ENCODE measurements at regions not wholly inside any gene's neighbourhood (a gene's known extent, or its start where the extent isn't known, plus 50 kb on each side); places are given as distances from the start of the nearest gene placed in this dataset.

DNA sequence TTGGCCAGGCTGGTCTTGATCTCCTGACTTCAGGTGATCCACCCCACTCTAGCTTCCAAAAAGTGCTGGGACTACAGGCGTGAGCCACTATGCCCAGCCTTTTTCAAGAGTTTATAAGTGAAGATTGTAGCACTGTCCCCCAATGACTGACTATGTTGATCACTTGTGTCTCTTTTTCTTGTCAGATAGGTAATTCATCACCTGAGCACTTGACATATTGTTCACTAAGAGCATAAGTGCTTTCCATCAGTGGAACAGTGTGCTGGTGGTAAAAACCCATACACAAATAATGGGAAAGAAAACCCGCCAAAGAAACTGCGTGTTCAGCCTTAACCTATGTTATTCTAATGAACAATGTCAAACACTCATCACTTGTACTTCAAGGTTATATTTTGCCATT lies 414.4 kb upstream of the CDH7 start:
- CTCF ChIA-PET: no interaction called here
- no peak for TF ChIP-seq SREBF2 (IDR thresholded peaks at IDR 0.05)
- TF ChIP-seq, protein P1, sequence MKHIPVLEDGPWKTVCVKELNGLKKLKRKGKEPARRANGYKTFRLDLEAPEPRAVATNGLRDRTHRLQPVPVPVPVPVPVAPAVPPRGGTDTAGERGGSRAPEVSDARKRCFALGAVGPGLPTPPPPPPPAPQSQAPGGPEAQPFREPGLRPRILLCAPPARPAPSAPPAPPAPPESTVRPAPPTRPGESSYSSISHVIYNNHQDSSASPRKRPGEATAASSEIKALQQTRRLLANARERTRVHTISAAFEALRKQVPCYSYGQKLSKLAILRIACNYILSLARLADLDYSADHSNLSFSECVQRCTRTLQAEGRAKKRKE (CRISPR knock-in tag; IDR thresholded peaks at IDR 0.05; ENCODE audit: low read depth): no peak
- TF ChIP-seq SMC3 (IDR thresholded peaks at IDR 0.05): no peak
- no peak for TF ChIP-seq ZNF302 (CRISPR knock-in tag; IDR thresholded peaks at IDR 0.05)
- no peak for TF ChIP-seq TFCP2L1 (CRISPR knock-in tag; IDR thresholded peaks at IDR 0.05)
- TF ChIP-seq ZSCAN20 (CRISPR knock-in tag; IDR thresholded peaks at IDR 0.05): no peak
- no peak for TF ChIP-seq RNF2 (IDR thresholded peaks at IDR 0.05; ENCODE audit: borderline replicate concordance, low read depth)
- TF ChIP-seq EHMT2 (IDR thresholded peaks at IDR 0.05; ENCODE audit: low read depth): no peak
- no peak for TF ChIP-seq RFX5 (IDR thresholded peaks at IDR 0.05)
- TF ChIP-seq RCOR1 (IDR thresholded peaks at IDR 0.05; ENCODE audit: low read depth, low read length): no peak
- no peak for TF ChIP-seq HDAC2 (IDR thresholded peaks at IDR 0.05)
- no peak for TF ChIP-seq CHD4 (IDR thresholded peaks at IDR 0.05; ENCODE audit: borderline replicate concordance)
- TF ChIP-seq CEBPB (IDR thresholded peaks at IDR 0.05): no peak
- no peak for TF ChIP-seq EHF (CRISPR knock-in tag; IDR thresholded peaks at IDR 0.05)
- TF ChIP-seq ZC3H11A (IDR thresholded peaks at IDR 0.05): no peak
- no peak for TF ChIP-seq KDM5A (IDR thresholded peaks at IDR 0.05)
- no peak for TF ChIP-seq MYC (IDR thresholded peaks at IDR 0.05; ENCODE audit: borderline replicate concordance, low read length)
- TF ChIP-seq, protein P2, sequence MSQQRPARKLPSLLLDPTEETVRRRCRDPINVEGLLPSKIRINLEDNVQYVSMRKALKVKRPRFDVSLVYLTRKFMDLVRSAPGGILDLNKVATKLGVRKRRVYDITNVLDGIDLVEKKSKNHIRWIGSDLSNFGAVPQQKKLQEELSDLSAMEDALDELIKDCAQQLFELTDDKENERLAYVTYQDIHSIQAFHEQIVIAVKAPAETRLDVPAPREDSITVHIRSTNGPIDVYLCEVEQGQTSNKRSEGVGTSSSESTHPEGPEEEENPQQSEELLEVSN (IDR thresholded peaks at IDR 0.05; ENCODE audit: borderline replicate concordance, low read depth): no peak
- ATAC-seq (no peak), FAIRE-seq (no peak), DNase-seq (ENCODE audit: low read depth in 1 of 2, low spot score in 1 of 2) (no peak)
- 21% methylated on average over 3 of the region's 3 CpGs for WGBS (ENCODE audit: missing lambda C conversion rate)
- Histone ChIP-seq H3K9me3 (no peaks in the 10 kb centered on the region), H3K27ac (no peak overlapping the region), H3K4me1 (no peaks in the 10 kb centered on the region), H3K4me3 (no peak overlapping the region), H3K4me2 (no peak overlapping the region)
- POLR2A ChIA-PET: no interaction called here

DNA sequence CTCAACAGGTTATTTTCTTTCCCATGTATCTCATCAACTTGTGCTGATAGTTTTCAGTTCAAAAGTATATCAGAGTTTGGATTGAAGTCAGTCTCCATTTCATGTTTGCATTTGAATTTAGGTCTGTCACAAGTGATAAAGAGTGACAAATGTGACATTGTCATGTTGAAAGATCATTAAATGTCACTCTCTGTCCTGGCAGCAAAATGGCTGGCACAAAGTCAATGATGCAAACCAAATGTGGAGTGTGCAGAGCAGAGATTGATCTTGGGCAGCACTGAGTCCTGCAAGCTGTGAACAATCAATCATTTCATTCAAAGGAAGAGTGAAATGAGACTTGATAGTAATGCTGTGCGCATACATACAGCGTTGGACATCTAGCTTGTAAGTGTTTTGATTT lies 421.8 kb upstream of the CDH7 start:
- WGBS (ENCODE audit: missing lambda C conversion rate): 58% methylated on average over 2 of the region's 2 CpGs
- no peaks in the 10 kb centered on the region for H3K4me1 ChIP-seq
- ChIA-PET POLR2A (no interaction called here), CTCF (no interaction called here)
- H3K27ac ChIP-seq: no peak overlapping the region
- H3K9me3 ChIP-seq: no peaks in the 10 kb centered on the region
- no peak for FAIRE-seq
- no peak for ATAC-seq
- no peak overlapping the region for H3K4me2 ChIP-seq
- no peak for TF ChIP-seq HEYL (CRISPR knock-in tag; IDR thresholded peaks at IDR 0.05)
- no peak for TF ChIP-seq RNF2 (IDR thresholded peaks at IDR 0.05; ENCODE audit: borderline replicate concordance, low read depth)
- no peak for TF ChIP-seq FOXS1 (CRISPR knock-in tag; IDR thresholded peaks at IDR 0.05)
- no peak for TF ChIP-seq NFE2L2 (conservative IDR thresholded peaks at IDR 0.05; ENCODE audit: low read length)
- TF ChIP-seq GATA3 (IDR thresholded peaks at IDR 0.05; ENCODE audit: borderline replicate concordance): no peak
- TF ChIP-seq MAZ (IDR thresholded peaks at IDR 0.05; ENCODE audit: borderline replicate concordance, low read depth, low read length): no peak
- no peak for TF ChIP-seq ZFP36 (IDR thresholded peaks at IDR 0.05; ENCODE audit: borderline replicate concordance, partially characterized antibody)
- no peak for DNase-seq (ENCODE audit: low read depth in 1 of 2, low spot score in 1 of 2)
- H3K4me3 ChIP-seq: no peak overlapping the region

DNA sequence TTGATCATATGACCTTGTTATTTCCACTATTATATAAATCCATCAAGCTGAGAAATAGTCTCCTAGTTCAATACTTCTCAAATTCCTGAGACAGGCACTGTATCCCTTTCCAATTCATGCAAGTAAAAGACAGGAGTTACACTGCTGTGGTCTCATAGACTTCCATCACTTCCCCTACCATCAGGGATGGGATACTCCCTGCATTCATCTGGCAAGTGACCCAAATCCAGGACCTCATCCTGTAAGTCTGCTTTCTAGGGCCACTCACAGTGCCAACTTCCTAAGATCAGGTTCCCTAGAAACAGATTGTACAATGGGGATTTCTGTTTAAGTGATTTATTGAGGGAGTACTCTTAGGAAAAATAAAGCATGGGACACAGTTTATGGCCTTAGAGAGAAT lies 424.0 kb upstream of the CDH7 start:
- H3K4me2 ChIP-seq: no peak overlapping the region
- ATAC-seq (no peak), FAIRE-seq (no peak), DNase-seq (ENCODE audit: low read depth in 1 of 2, low spot score in 1 of 2) (no peak)
- TF ChIP-seq HDAC2 (IDR thresholded peaks at IDR 0.05) (no peak), MAFK (IDR thresholded peaks at IDR 0.05; ENCODE audit: partially characterized antibody) (no peak)
- ChIA-PET POLR2A (no interaction called here), CTCF (no interaction called here)
- H3K4me3 ChIP-seq: no peak overlapping the region
- H3K9me3 ChIP-seq: no peaks in the 10 kb centered on the region
- no peak overlapping the region for H3K27ac ChIP-seq
- no peaks in the 10 kb centered on the region for H3K4me1 ChIP-seq
